GM12878 (cell line): ENCODE measurements at regions not wholly inside any gene's neighbourhood (a gene's known extent, or its start where the extent isn't known, plus 50 kb on each side); places are given as distances from the start of the nearest gene placed in this dataset.

ENCODE experiments used
- ATF7 ChIP-seq: fragments of 450-650 bp; IDR thresholded peaks from 2 replicates; pipeline ENCODE4 v1.6.1; 2016; ENCODE audit warnings: low read depth, mild to moderate bottlenecking
- CUX1 ChIP-seq: IDR thresholded peaks from 2 replicates; pipeline ENCODE4 v1.6.1; 2012; ENCODE audit warnings: improper control_type of control experiment, low read depth, low read length; ENCODE audit not compliant: insufficient replicate concordance
- E4F1 ChIP-seq: fragments of 450-650 bp; IDR thresholded peaks from 2 replicates; pipeline ENCODE4 v1.6.1; 2018; ENCODE audit warnings: borderline replicate concordance, mild to moderate bottlenecking; ENCODE audit not compliant: partially characterized antibody
- GATAD2B ChIP-seq: fragments of 450-650 bp; conservative IDR thresholded peaks from 2 replicates; pipeline ENCODE4 v1.6.1; 2017; ENCODE audit warnings: low read depth, mild to moderate bottlenecking, moderate library complexity
- JUND ChIP-seq: IDR thresholded peaks from 2 replicates; pipeline ENCODE4 v1.6.1; 2012; ENCODE audit warnings: low read depth, mild to moderate bottlenecking, low read length, improper control_type of control experiment, moderate library complexity
- MTA3 ChIP-seq: IDR thresholded peaks from 2 replicates; pipeline ENCODE4 v1.6.1; 2012; ENCODE audit warnings: low read length, inconsistent platforms, borderline replicate concordance
- POLR2A ChIP-seq: IDR thresholded peaks from 2 replicates; pipeline ENCODE4 v1.6.1; 2011; ENCODE audit warnings: low read depth, mild to moderate bottlenecking, low read length
- TBL1XR1 ChIP-seq: IDR thresholded peaks from 2 replicates; pipeline ENCODE4 v1.6.1; 2012; ENCODE audit warnings: low read depth, low read length, improper control_type of control experiment

GRCh38 chr16:17567455-17567854 is 96.7 kb upstream of the XYLT1 start (continued):
- TF ChIP-seq MTA3: no peak
- no peak for TF ChIP-seq TBL1XR1
- no peak for TF ChIP-seq CUX1
- TF ChIP-seq GATAD2B: no peak
- TF ChIP-seq JUND: no peak
- TF ChIP-seq ATF7: no peak
- no peak for TF ChIP-seq E4F1
- TF ChIP-seq POLR2A: no peak
